ENCODE measurements at regions not wholly inside any gene's neighbourhood (a gene's known extent, or its start where the extent isn't known, plus 50 kb on each side); places are given as distances from the start of the nearest gene placed in this dataset.

GRCh38 chr7:46715579-46715978, 794.5 kb upstream of the IGFBP3 start:
- TF ChIP-seq CTCF (IDR thresholded peaks at IDR 0.05) (no peak), POLR2A (IDR thresholded peaks at IDR 0.05) (no peak)
